H4 (cell line): ENCODE measurements at regions not wholly inside any gene's neighbourhood (a gene's known extent, or its start where the extent isn't known, plus 50 kb on each side); places are given as distances from the start of the nearest gene placed in this dataset.
A peak's percentile ranks its signal among the peaks of the same experiment; 100 is the strongest.

Experiments used
- DNase-seq: peaks from one replicate; pipeline ENCODE4 v3.0.0-alpha.2; 2015; ENCODE audit warnings: low spot score

GRCh38 chr18:71523483-71524435 is 1020.4 kb downstream of the CBLN2 start:
- DNase-seq, result no peak

- DNase-seq, result peak; percentile 17
Observed at GRCh38 chr18:71505526-71505925, 1038.6 kb downstream of the CBLN2 start.

GRCh38 chr18:71503222-71503621 is 1040.9 kb downstream of the CBLN2 start:
- DNase-seq, result no peak

- peak; percentile 80 for DNase-seq
Observed at GRCh38 chr18:71485611-71486010, 1058.5 kb downstream of the CBLN2 start.

GRCh38 chr18:71471963-71472725 is 1072.0 kb downstream of the CBLN2 start:
- DNase-seq, result no peak

GRCh38 chr18:71456206-71456605 is 1087.9 kb downstream of the CBLN2 start:
- no peak for DNase-seq

- no peak for DNase-seq
Observed at GRCh38 chr18:71450257-71450656, 1093.9 kb downstream of the CBLN2 start.

- DNase-seq, result peak; percentile 92
Observed at GRCh38 chr18:71443706-71444480, 1100.2 kb downstream of the CBLN2 start.

- DNase-seq, result peak; percentile 82
Observed at GRCh38 chr18:71442731-71443141, 1101.4 kb downstream of the CBLN2 start.

GRCh38 chr18:71441156-71441555 is 1103.0 kb downstream of the CBLN2 start:
- no peak for DNase-seq

GRCh38 chr18:71437511-71437910 is 1106.6 kb downstream of the CBLN2 start:
- no peak for DNase-seq

- DNase-seq, result no peak
Observed at GRCh38 chr18:71433373-71433772, 1110.8 kb downstream of the CBLN2 start.

GRCh38 chr18:71431689-71432088 is 1112.5 kb downstream of the CBLN2 start:
- DNase-seq, result no peak

- DNase-seq, result no peak
Observed at GRCh38 chr18:71431171-71431570, 1113.0 kb downstream of the CBLN2 start.

- no peak for DNase-seq
Observed at GRCh38 chr18:71426441-71426840, 1117.7 kb downstream of the CBLN2 start.

- DNase-seq, result no peak
Observed at GRCh38 chr18:71405169-71405809, 1116.4 kb downstream of the SOCS6 start.

GRCh38 chr18:71403501-71403900 is 1114.7 kb downstream of the SOCS6 start:
- no peak for DNase-seq

- peak; percentile 58 for DNase-seq
Observed at GRCh38 chr18:71398531-71398930, 1109.7 kb downstream of the SOCS6 start.

GRCh38 chr18:71388148-71388547 is 1099.3 kb downstream of the SOCS6 start:
- no peak for DNase-seq

- no peak for DNase-seq
Observed at GRCh38 chr18:71374294-71375000, 1085.6 kb downstream of the SOCS6 start.
